ENCODE measurements at regions not wholly inside any gene's neighbourhood (a gene's known extent, or its start where the extent isn't known, plus 50 kb on each side); places are given as distances from the start of the nearest gene placed in this dataset.
"Not testable (repeated sequence)": the region's sequence is repeated elsewhere in the genome, so short reads cannot be mapped to it uniquely, and the experiment has no call there.

- TF ChIP-seq, protein P1, sequence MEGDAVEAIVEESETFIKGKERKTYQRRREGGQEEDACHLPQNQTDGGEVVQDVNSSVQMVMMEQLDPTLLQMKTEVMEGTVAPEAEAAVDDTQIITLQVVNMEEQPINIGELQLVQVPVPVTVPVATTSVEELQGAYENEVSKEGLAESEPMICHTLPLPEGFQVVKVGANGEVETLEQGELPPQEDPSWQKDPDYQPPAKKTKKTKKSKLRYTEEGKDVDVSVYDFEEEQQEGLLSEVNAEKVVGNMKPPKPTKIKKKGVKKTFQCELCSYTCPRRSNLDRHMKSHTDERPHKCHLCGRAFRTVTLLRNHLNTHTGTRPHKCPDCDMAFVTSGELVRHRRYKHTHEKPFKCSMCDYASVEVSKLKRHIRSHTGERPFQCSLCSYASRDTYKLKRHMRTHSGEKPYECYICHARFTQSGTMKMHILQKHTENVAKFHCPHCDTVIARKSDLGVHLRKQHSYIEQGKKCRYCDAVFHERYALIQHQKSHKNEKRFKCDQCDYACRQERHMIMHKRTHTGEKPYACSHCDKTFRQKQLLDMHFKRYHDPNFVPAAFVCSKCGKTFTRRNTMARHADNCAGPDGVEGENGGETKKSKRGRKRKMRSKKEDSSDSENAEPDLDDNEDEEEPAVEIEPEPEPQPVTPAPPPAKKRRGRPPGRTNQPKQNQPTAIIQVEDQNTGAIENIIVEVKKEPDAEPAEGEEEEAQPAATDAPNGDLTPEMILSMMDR (conservative IDR thresholded peaks at IDR 0.05; ENCODE audit: low read length): not testable (repeated sequence)
- TF ChIP-seq EZH2phosphoT487 (IDR thresholded peaks at IDR 0.05; ENCODE audit: borderline replicate concordance, low read depth, low read length): not testable (repeated sequence)
These were observed 65.2 kb upstream of the DHX40 start for GRCh38 chr17:59500086-59500655.
